Heart left ventricle (tissue), 16 donors: ENCODE measurements at regions not wholly inside any gene's neighbourhood (a gene's known extent, or its start where the extent isn't known, plus 50 kb on each side); places are given as distances from the start of the nearest gene placed in this dataset.

Experiments
- ATAC-seq, 4 donors: fragments of 200-7000 bp; cut with Tn5 transposase; one replicate each; pipeline ENCODE4 v1.9.1; 2020 to 2022; ENCODE audit warnings: moderate library complexity in 4 of 4, mild to moderate bottlenecking in 3 of 4, moderate number of reproducible peaks in 1 of 4
- DNase-seq, 5 donors: peaks; one replicate each; pipeline ENCODE4 v3.0.0-alpha.2; 2020
- H3K27ac ChIP-seq, 12 donors: fragments of 200-600 bp; sonication (generic) in 4 of 12; one replicate each; pipeline versions ENCODE4 v1.5.0 to v1.8.0; 2016 to 2022; ENCODE audit warnings: mild to moderate bottlenecking in 2 of 12
- H3K27me3 ChIP-seq, 9 donors: fragments of 200-600 bp; sonication (generic) in 2 of 9; one replicate each; pipeline versions ENCODE4 v1.5.1 to v1.8.0; 2016 to 2022; ENCODE audit warnings: mild to moderate bottlenecking in 3 of 9
- H3K36me3 ChIP-seq, 9 donors: fragments of 200-600 bp; sonication (generic) in 2 of 9; one replicate each; pipeline versions ENCODE4 v1.5.0 to v1.8.0; 2018 to 2022; ENCODE audit warnings: mild to moderate bottlenecking in 2 of 9
- H3K4me1 ChIP-seq, 12 donors: fragments of 200-600 bp; sonication (generic) in 4 of 12; one replicate each; pipeline versions ENCODE4 v1.5.0 to v1.8.0; 2016 to 2022; ENCODE audit warnings: mild to moderate bottlenecking in 3 of 12
- H3K4me3 ChIP-seq, 12 donors: fragments of 200-600 bp; sonication (generic) in 4 of 12; one replicate each; pipeline versions ENCODE4 v1.5.0 to v1.8.0; 2017 to 2022; ENCODE audit warnings: mild to moderate bottlenecking in 9 of 12, moderate library complexity in 4 of 12
- H3K9me3 ChIP-seq, 12 donors: fragments of 200-600 bp; sonication (generic) in 4 of 12; one replicate each; pipeline versions ENCODE4 v1.5.0 to v1.8.0; 2016 to 2022; ENCODE audit warnings: mild to moderate bottlenecking in 1 of 12
- CTCF ChIP-seq, 12 donors: fragments of 200-600 bp; sonication (generic) in 4 of 12; IDR thresholded peaks; one replicate each; pipeline versions ENCODE4 v1.5.0 to v1.8.0; 2018 to 2022; ENCODE audit warnings: antibody characterized with exemption in 12 of 12, mild to moderate bottlenecking in 5 of 12
- POLR2A ChIP-seq, 2 donors: fragments of 450-650 bp; IDR thresholded peaks; one replicate each; pipeline ENCODE4 v1.6.1; 2017; ENCODE audit warnings: antibody characterized with exemption in 2 of 2, mild to moderate bottlenecking in 2 of 2, moderate library complexity in 2 of 2
- WGBS, 4 donors: extraction: QIAGEN DNeasy Blood & Tissue Kit in 2 of 4; methylation state at CpG; one replicate each; pipeline versions ENCODE4 v1.1.5 to v1.1.7; 2013 to 2018; 5-methylcytosine and 5-hydroxymethylcytosine counted together
- intact Hi-C, 10 donors: fragments of 100-400 bp; cut with DNase I; formaldehyde crosslinking; loops; one replicate each; pipeline versions ENCODE4 v1.11.1 to v1.14.2; 2022
- donor health status: ischemic (EF 13 %, LVEDD 7.1; RV severe dilation, severe dysfunction).
- donor health status: healthy with polysubstance abuse.
- donor health status: DM: no; HTN: yes; CAD: no.
- donor health status: DM: no; HTN: no; CAD: no.
- donor health status: ischemic (EF 25% LVEDD 6.9; RV normal size, moderate dysfunction).
- donor health status: ischemic (EF 25% LVEDD 5.7; RV mildly dilated, moderate dysfunction).
- donor health status: healthy.
- donor health status: DM: yes; HTN: yes; CAD: no.
- donor health status: ischemic (EF 35%, LVEDD 5.7; RV mildly dilated, moderate dysfunction).
- donor health status: nonischemic (EF 11% LVEDD 7.7; RV severe dilation, severe dysfunction).
- donor health status: DM: yes; HTN: yes; CAD: no.
- donor health status: PGD.
- donor health status: ischemic (EF 29% LVEDD 5.4; RV normal size, mild dysfunction).
- donor health status: nonischemic (EF 23%, LVEDD 6.1; RV moderate dilation, normal function).

- H3K4me3 ChIP-seq = no peak overlapping the region
- H3K27ac ChIP-seq = no peak overlapping the region
- TF ChIP-seq POLR2A (IDR thresholded peaks at IDR 0.05) (no peak), CTCF (IDR thresholded peaks at IDR 0.05) (no peak)
- intact Hi-C loops = no loop called here
- peaks cover 0 to 14% (median 0%) of the 10 kb centered on the region in 12 donors for H3K4me1 ChIP-seq
- DNase-seq = peak in 1 of 5 donors; percentile 28
- peak in 3 of 4 donors; percentile 50 to 89 (median 83) for ATAC-seq
- WGBS, 4 donors = 73 to 79% (median 76%) methylated on average over 4 of the region's 4 CpGs
- H3K27me3 ChIP-seq = no peaks in the 10 kb centered on the region
- H3K9me3 ChIP-seq = peaks cover 0 to 5% (median 0%) of the 10 kb centered on the region in 12 donors
- H3K36me3 ChIP-seq = no peaks in the 10 kb centered on the region
Observed at GRCh38 chr4:54800831-54801530, 143.2 kb downstream of the KIT start.

GRCh38 chr4:54794579-54794978 lies 136.8 kb downstream of the KIT start:
- H3K27me3 ChIP-seq = no peaks in the 10 kb centered on the region
- H3K36me3 ChIP-seq = no peaks in the 10 kb centered on the region
- 82 to 88% (median 85%) methylated on average over 4 of the region's 4 CpGs for WGBS, 4 donors
- ATAC-seq (no peak), DNase-seq (no peak)
- H3K4me1 ChIP-seq = no peaks in the 10 kb centered on the region
- no peak overlapping the region for H3K27ac ChIP-seq
- peaks cover 0 to 5% (median 0%) of the 10 kb centered on the region in 12 donors for H3K9me3 ChIP-seq
- intact Hi-C loops = loop anchor here in 1 of 10 donors (10.0 kb wide), 1 partner anchor 110 kb away; no protein-coding TSS in a partner anchor
- no peak overlapping the region for H3K4me3 ChIP-seq
- no peak for TF ChIP-seq POLR2A (IDR thresholded peaks at IDR 0.05)
- no peak for TF ChIP-seq CTCF (IDR thresholded peaks at IDR 0.05)

GRCh38 chr4:54793856-54794422 lies 136.2 kb downstream of the KIT start:
- Histone ChIP-seq H3K4me3 (no peak overlapping the region), H3K9me3 (peaks cover 0 to 5% (median 0%) of the 10 kb centered on the region in 12 donors), H3K27ac (no peak overlapping the region), H3K27me3 (no peaks in the 10 kb centered on the region), H3K36me3 (no peaks in the 10 kb centered on the region), H3K4me1 (no peaks in the 10 kb centered on the region)
- no peak for TF ChIP-seq CTCF (IDR thresholded peaks at IDR 0.05)
- TF ChIP-seq POLR2A (IDR thresholded peaks at IDR 0.05) = no peak
- intact Hi-C loops = loop anchor here in 1 of 10 donors (10.0 kb wide), 1 partner anchor 109 kb away; no protein-coding TSS in a partner anchor
- ATAC-seq (no peak), DNase-seq (no peak)
- WGBS, 4 donors = 67 to 74% (median 71%) methylated on average over 2 of the region's 2 CpGs
